ENCODE measurements at regions not wholly inside any gene's neighbourhood (a gene's known extent, or its start where the extent isn't known, plus 50 kb on each side); places are given as distances from the start of the nearest gene placed in this dataset.

GRCh38 chrX:99494668-99495067, 915.4 kb downstream of the PCDH19 start (continued):
- TF ChIP-seq BCL11A (IDR thresholded peaks at IDR 0.05; ENCODE audit: low read depth in 2 of 2, low read length in 2 of 2) (no peak), TBP (IDR thresholded peaks at IDR 0.05; ENCODE audit: low read depth, low read length) (no peak), HDAC6 (IDR thresholded peaks at IDR 0.05; ENCODE audit: low read depth, low read length) (no peak), POLR2AphosphoS5 (IDR thresholded peaks at IDR 0.05; ENCODE audit: low read depth, low read length) (no peak), CTBP2 (IDR thresholded peaks at IDR 0.05; ENCODE audit: borderline replicate concordance, insufficient read depth, insufficient read length, low read length) (no peak), CBX8 (IDR thresholded peaks at IDR 0.05; ENCODE audit: borderline replicate concordance, low read depth, low read length) (no peak), EGR1 (IDR thresholded peaks at IDR 0.05; ENCODE audit: borderline replicate concordance, low read depth, low read length) (no peak), GABPA (IDR thresholded peaks at IDR 0.05; ENCODE audit: borderline replicate concordance, insufficient read depth, low read length) (no peak)

All from H1 (cell line).